Astrocyte of the cerebellum (primary cell): ENCODE measurements at regions not wholly inside any gene's neighbourhood (a gene's known extent, or its start where the extent isn't known, plus 50 kb on each side); places are given as distances from the start of the nearest gene placed in this dataset.
"Not testable (repeated sequence)": the region's sequence is repeated elsewhere in the genome, so short reads cannot be mapped to it uniquely, and the experiment has no call there.

Experiments
- DNase-seq: peaks from one replicate; pipeline ENCODE4 v3.0.0-alpha.2; 2011; ENCODE audit warnings: low read depth
- H3K4me3 ChIP-seq: 2 replicates; pipeline ENCODE4 v1.5.1; 2011; ENCODE audit warnings: mild to moderate bottlenecking, low read depth, low read length, moderate library complexity
- in situ Hi-C: cut with HindIII; loops from 2 replicates; pipeline ENCODE4 v1.10.0; 2017; ENCODE audit warnings: low sequenced_read_pairs
- TF ChIP-seq, protein P1 (sequence below): IDR thresholded peaks from 2 replicates; pipeline ENCODE4 v1.5.1; 2012; ENCODE audit warnings: low read length, low read depth, moderate library complexity, mild to moderate bottlenecking; ENCODE audit errors: missing control alignments

DNA sequence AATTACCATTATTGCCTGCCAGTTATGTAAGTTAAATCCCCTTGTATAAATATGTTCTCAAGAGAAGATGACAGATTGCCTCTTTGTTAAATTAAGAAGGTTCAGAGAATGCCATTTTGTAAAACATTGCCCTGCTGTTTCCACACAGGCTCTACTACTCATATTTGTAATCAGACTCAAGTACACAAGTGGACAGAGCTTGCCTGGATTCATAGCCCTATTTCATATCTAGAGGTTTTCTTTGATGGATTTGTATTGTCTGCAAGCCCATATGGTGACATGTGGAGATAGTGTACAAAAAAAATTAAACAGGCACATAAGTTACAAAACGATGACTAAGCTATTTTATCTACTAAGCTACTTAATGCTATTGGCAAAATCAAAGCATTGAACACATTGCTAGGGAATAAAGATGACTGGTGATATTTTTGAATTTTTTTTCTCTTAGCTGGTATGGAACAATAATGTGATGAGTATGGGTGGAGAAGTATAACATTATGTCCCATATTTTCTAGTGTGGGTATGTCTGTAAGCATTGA, 1286.6 kb upstream of the ALCAM start:
- in situ Hi-C loops, result no loop called here
- DNase-seq, result no peak
- no peak overlapping the region for H3K4me3 ChIP-seq
- TF ChIP-seq, protein P1, sequence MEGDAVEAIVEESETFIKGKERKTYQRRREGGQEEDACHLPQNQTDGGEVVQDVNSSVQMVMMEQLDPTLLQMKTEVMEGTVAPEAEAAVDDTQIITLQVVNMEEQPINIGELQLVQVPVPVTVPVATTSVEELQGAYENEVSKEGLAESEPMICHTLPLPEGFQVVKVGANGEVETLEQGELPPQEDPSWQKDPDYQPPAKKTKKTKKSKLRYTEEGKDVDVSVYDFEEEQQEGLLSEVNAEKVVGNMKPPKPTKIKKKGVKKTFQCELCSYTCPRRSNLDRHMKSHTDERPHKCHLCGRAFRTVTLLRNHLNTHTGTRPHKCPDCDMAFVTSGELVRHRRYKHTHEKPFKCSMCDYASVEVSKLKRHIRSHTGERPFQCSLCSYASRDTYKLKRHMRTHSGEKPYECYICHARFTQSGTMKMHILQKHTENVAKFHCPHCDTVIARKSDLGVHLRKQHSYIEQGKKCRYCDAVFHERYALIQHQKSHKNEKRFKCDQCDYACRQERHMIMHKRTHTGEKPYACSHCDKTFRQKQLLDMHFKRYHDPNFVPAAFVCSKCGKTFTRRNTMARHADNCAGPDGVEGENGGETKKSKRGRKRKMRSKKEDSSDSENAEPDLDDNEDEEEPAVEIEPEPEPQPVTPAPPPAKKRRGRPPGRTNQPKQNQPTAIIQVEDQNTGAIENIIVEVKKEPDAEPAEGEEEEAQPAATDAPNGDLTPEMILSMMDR, result no peak

DNA sequence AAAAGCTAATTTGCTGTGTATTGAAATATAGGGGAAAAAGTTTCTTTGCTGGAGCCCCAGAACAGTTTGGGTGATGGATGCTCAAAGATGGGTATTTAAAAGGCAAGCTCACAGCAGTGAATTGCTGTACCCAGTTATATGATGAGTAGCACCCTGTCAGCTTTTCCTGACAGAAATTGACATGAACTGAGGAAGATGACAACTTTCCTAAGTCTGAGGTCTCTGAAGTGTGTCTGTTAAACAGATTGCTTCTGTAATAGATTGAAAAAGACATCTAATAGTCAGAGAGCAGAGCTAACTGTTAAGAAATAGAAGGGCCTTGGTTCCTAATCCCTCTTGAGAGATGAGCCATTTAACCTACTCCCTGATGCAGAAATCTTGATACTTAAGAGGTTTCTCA, 1278.0 kb upstream of the ALCAM start:
- TF ChIP-seq, protein P1, result no peak
- DNase-seq, result no peak
- in situ Hi-C loops, result no loop called here
- no peak overlapping the region for H3K4me3 ChIP-seq

DNA sequence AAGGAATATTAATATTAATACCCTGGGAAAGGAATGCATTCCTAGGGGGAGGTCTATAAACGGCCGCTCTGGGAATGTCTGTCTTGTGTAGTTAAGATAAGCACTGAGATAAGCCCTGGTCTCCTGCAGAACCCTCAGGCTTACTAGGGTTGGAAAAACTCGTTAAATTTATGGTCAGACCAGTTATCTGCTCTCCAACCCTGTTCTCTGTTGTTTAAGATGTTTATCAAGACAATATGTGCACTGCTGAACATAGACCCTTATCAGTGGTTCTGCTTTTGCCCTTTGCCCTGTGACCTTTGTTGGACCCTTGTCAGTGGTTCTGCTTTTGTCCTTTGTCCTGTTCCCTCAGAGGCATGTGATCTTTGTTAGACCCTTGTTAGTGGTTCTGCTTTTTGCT, 1276.7 kb upstream of the ALCAM start:
- DNase-seq, H3K4me3 ChIP-seq, in situ Hi-C loops: not testable (repeated sequence)

DNA sequence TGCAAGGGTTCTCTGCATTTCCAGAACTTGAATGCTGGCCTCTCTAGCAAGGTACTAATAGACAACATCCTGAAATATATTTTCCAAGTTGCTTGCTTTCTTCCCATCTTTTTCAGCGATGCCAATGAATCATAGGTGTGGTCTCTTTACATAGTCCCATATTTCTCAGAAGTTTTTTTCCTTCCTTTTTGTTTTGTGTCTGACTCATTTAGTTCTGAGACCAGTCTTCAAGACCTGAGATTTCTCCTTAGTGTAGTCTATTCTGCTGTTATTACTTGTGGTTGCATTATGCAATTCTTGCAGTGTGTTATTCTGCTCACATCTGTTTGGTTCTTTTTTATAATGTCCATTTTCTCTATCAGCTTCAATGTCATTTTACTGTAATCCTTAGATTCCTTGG, 1265.0 kb upstream of the ALCAM start:
- in situ Hi-C loops, result no loop called here
- H3K4me3 ChIP-seq, result no peak overlapping the region
- no peak for DNase-seq
- TF ChIP-seq, protein P1, result no peak

DNA sequence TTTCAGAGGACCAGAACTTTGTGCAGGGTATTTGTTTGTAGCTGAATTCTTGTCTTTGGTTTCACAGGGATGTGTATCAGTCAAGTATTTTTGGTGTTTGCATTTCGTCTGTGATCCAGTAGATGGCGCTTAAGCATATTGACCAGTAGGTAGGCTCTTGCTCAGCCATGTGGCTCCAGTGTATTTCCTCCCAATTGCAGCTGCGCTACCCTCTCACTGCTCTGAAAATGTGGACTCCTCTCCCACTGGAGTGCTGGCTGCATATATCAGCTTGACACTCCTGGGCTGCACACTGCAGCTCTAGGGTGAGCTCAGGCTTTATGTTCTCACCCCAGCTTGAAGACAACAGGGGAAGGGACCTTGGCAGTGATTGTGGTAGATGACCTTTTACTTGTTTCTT, 1264.3 kb upstream of the ALCAM start:
- no peak overlapping the region for H3K4me3 ChIP-seq
- peak; percentile 22 for DNase-seq
- TF ChIP-seq, protein P1, result peak; percentile 61
- in situ Hi-C loops, result no loop called here

DNA sequence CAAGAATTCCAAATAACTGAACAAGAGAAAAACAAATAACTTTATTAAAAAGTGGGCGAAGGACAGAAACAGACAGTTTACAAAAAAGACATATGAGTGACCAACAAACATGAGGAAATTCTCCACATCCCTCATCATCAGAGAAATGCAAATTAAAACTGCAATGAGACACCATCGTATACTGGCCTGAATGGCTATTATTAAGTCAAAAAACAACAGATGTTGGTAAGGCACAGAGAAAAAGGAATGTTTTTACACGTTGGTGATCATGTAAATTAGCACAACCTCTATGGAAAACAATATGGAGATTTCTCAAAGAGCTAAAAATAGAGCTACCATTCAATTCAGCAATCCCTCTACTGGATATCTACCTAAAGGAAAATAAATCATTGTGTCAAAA, 1260.4 kb upstream of the ALCAM start:
- DNase-seq, result no peak
- TF ChIP-seq, protein P1, result no peak
- in situ Hi-C loops, result no loop called here
- H3K4me3 ChIP-seq, result no peak overlapping the region

DNA sequence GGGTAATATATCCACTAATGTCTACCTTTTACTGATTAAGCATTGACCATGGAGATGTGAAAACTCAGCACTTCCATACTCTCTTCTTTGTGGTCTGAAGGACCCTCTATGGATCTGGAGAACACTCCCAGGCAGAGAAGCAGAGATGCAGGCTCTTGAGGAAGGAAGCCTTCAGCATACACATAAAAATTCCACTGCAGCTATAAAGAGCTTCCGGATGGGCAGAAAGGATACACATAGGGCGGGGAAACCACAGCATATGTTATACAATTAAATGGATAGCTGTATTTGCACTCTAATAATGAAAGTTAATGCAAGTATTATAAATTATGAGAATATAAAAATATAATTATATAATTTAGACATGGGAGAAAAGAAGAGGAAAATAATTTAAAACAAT, 1258.2 kb upstream of the ALCAM start:
- in situ Hi-C loops, result no loop called here
- TF ChIP-seq, protein P1, result no peak
- no peak overlapping the region for H3K4me3 ChIP-seq
- no peak for DNase-seq
